ENCODE measurements at regions not wholly inside any gene's neighbourhood (a gene's known extent, or its start where the extent isn't known, plus 50 kb on each side); places are given as distances from the start of the nearest gene placed in this dataset.

GRCh38 chr18:73782405-73782804 lies 365.2 kb downstream of the FBXO15 start:
- DNase-seq = no peak

- DNase-seq = no peak
Measured at GRCh38 chr18:73780218-73780617, 367.4 kb downstream of the FBXO15 start.

- DNase-seq = no peak
Measured at GRCh38 chr18:73778032-73778359, 369.6 kb downstream of the FBXO15 start.

- DNase-seq = no peak
Measured at GRCh38 chr18:73777356-73778031, 370.1 kb downstream of the FBXO15 start.

GRCh38 chr18:73774811-73775509 lies 372.7 kb downstream of the FBXO15 start:
- no peak for DNase-seq

GRCh38 chr18:73768043-73768442 lies 379.6 kb downstream of the FBXO15 start:
- DNase-seq = no peak

GRCh38 chr18:73766910-73767515 lies 380.6 kb downstream of the FBXO15 start:
- no peak for DNase-seq

GRCh38 chr18:73758446-73758845 lies 389.2 kb downstream of the FBXO15 start:
- no peak for DNase-seq

GRCh38 chr18:73756256-73757091 lies 391.2 kb downstream of the FBXO15 start:
- DNase-seq = no peak

- no peak for DNase-seq
Measured at GRCh38 chr18:73752965-73753364, 394.7 kb downstream of the FBXO15 start.

- DNase-seq = no peak
Measured at GRCh38 chr18:73752546-73752945, 395.1 kb downstream of the FBXO15 start.

- no peak for DNase-seq
Measured at GRCh38 chr18:73750052-73750451, 397.6 kb downstream of the FBXO15 start.

- DNase-seq = no peak
Measured at GRCh38 chr18:73749304-73749703, 398.3 kb downstream of the FBXO15 start.

GRCh38 chr18:73748731-73749130 lies 398.9 kb downstream of the FBXO15 start:
- no peak for DNase-seq

GRCh38 chr18:73746101-73746500 lies 401.5 kb downstream of the FBXO15 start:
- DNase-seq = no peak

- no peak for DNase-seq
Measured at GRCh38 chr18:73742957-73743356, 404.7 kb downstream of the FBXO15 start.

GRCh38 chr18:73741946-73742345 lies 405.7 kb downstream of the FBXO15 start:
- DNase-seq = no peak

GRCh38 chr18:73739098-73739497 lies 408.5 kb downstream of the FBXO15 start:
- no peak for DNase-seq

GRCh38 chr18:73737990-73738389 lies 409.6 kb downstream of the FBXO15 start:
- no peak for DNase-seq

- no peak for DNase-seq
Measured at GRCh38 chr18:73735836-73736235, 411.8 kb downstream of the FBXO15 start.

- DNase-seq = no peak
Measured at GRCh38 chr18:73733806-73734314, 413.8 kb downstream of the FBXO15 start.

- DNase-seq = no peak
Measured at GRCh38 chr18:73733376-73733775, 414.3 kb downstream of the FBXO15 start.

GRCh38 chr18:73728657-73729056 lies 419.0 kb downstream of the FBXO15 start:
- DNase-seq = peak; percentile 2
